ENCODE measurements at regions not wholly inside any gene's neighbourhood (a gene's known extent, or its start where the extent isn't known, plus 50 kb on each side); places are given as distances from the start of the nearest gene placed in this dataset.
A peak's percentile ranks its signal among the peaks of the same experiment; 100 is the strongest.
"Not testable (repeated sequence)": the region's sequence is repeated elsewhere in the genome, so short reads cannot be mapped to it uniquely, and the experiment has no call there.

DNA sequence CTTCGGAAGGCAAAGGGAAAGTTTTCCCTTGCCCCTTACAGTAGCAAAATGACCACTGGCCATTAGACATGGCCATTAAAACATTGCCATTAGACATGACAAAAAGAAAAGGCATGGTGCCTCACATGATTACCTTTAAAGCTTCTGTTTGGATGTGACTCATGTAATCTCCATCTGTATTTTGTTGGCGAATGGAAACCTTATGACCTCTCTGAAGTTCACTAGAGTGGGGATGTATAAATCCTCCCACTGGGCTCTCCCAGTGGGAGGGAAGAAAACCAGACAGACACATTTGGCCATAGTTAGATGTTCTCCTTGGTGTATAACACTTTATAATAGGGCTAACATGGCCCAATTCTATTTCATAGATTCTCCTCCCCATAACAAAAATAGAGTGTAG lies 152.6 kb downstream of the MAGEB17 start:
- no peak for DNase-seq (ENCODE audit: low read depth, low spot score)

- no peak for DNase-seq (ENCODE audit: low read depth, low spot score)
Measured at GRCh38 chrX:16320765-16321355, 153.6 kb downstream of the MAGEB17 start.

GRCh38 chrX:16333453-16333852 lies 166.2 kb downstream of the MAGEB17 start:
- no peak for DNase-seq (ENCODE audit: low read depth, low spot score)

- no peak for DNase-seq (ENCODE audit: low read depth, low spot score)
Measured at GRCh38 chrX:16335181-16335580, 167.9 kb downstream of the MAGEB17 start.

DNA sequence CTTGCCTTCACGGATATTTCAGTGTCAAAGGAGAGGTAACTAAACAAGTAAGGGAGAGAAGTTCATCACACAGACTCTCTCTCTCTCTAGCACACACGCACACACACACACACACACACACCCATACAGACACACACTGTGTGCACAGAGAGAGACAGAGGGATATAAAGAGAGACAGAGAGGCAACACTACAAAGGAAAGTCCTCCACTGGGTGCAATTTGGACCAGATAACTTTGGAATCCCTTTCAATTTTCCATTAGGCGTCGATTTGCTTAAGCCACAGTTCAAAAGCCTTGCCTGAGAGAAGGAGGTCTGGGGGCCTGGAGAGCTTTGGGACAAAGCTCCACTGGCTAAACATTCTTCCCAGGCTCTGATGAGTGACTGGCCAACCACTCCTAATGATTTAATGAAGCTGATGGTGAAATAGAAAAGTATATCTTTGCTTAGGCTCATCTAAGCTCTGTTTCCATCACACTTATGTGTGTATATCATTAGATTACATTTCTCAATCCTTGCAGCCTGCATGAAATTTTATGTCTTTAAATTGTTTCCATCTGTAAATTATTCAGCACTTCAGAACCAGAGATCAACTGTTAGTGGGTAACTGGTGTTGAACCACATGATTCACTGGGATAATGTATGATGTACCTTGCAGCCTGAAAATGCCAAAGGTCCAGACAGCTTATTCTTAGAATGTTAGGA lies 180.8 kb downstream of the MAGEB17 start:
- DNase-seq (ENCODE audit: low read depth, low spot score), result peak; percentile 47

GRCh38 chrX:16357902-16358301 lies 190.6 kb downstream of the MAGEB17 start:
- DNase-seq (ENCODE audit: low read depth, low spot score), result no peak

- DNase-seq (ENCODE audit: low read depth, low spot score), result not testable (repeated sequence)
Measured at GRCh38 chrX:16360056-16360455, 192.8 kb downstream of the MAGEB17 start.

DNA sequence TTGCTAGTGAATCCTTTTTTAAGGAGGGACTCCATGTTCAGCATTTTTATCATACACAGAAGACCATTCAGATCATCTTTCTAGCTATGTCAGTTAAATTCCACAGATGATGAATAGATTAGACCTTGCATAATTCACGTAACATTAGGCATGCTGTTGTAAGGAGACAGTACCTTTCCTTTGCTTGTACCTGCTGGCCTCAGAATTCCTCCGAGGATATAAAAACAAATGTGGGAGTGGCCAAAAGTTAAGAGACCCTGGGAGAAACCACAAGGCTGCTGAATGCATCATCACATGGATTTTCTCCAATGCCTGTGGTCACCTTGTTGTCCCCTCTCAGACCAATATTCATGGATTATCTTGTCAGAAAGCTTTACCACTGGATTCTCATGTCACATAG lies 201.4 kb downstream of the MAGEB17 start:
- no peak for DNase-seq (ENCODE audit: low read depth, low spot score)

DNA sequence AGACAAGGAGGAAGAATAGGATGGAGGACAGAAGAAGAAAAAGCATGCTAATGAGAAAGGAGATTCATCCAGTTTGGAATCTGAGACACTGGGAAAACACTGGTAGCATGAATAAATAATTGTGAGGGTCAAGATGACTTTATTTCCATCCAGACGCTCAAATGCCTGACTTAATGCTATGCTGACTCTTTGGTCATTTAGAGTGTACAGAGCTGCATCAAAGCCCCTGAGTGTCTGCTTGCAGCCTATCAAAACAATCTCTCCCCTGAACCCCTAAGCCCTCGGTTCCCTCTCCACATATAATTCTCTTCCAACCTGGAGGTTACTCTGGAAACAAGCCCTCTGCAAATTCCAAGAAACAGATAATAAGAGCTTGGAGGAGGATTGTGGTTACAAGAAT lies 208.8 kb downstream of the MAGEB17 start:
- no peak for DNase-seq (ENCODE audit: low read depth, low spot score)

DNA sequence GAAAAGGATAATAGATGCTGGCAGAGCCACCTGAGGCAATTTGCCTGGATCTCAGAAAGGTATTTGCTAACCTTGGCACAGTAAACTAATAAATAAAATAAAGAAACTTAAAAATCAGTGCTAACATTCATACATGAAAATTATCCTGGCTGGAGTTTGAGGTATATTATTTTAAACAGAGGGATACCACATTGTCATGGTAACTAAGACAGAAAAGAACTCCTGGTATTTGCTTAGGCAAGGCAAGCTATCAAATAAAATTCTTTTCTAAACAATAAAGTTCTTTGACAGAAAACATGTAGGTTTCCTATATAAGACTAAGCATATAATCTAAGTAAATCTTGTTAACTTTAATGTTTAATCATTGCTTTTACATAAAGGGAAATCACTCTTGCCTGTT lies 218.8 kb downstream of the MAGEB17 start:
- DNase-seq (ENCODE audit: low read depth, low spot score), result no peak

DNA sequence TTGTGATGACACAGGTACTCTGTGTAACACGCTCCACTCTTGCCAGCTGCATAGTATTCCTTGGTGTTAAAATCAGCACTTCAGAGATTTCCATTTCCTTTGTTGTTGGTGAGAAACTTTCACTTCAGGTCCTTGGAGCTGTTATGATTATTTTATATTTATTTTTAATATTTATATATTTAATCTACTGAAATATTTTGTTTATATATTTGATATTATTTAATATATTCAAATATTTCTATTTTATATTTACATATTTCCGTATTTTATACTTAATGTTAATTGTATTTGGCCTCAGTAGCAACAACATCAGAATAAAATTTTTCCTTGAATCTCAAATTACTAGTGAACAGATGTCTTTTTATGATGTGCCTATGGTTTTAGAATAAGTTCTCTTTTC lies 225.3 kb downstream of the MAGEB17 start:
- DNase-seq (ENCODE audit: low read depth, low spot score), result no peak

DNA sequence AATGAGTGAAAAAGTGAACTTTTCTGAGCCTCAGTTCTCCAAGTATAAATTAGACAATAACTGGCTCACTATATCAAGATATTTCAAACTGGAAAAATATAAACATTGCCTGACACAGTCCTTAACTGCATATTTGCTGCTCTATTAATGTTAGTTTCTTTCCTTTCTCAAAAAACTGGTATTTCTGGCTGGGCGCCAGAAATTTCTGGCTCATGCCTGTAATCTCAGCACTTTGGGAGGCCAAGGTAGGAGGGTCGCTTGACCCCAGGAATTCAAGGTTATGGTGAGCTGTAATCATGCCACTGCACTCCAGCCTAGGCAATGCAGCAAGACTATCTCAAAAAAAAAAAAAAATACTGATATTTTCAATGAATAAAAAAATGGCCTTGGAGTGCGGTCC lies 227.0 kb downstream of the MAGEB17 start:
- DNase-seq (ENCODE audit: low read depth, low spot score), result no peak

DNA sequence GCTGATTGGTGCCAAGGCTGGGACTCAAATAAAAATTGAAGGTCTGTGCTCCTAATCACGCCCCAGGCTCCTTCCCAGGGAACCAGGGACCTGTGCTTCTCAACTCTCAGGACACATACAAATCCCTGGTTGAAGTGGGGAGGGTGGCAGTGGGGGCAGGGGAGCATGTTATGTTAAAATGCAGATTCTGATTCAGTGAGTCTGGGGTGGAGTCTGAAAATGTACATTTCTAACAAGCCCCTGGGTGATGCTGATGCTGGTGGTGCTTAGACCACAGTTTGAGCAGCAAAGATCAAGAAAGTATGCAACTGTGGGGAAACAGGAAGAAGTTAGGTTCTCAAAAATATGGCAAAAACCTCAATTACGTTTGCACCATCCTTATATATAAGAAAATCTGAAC lies 236.5 kb downstream of the MAGEB17 start:
- no peak for DNase-seq (ENCODE audit: low read depth, low spot score)

- DNase-seq (ENCODE audit: low read depth, low spot score), result no peak
Measured at GRCh38 chrX:16416588-16416987, 233.4 kb upstream of the S100G start.

- no peak for DNase-seq (ENCODE audit: low read depth, low spot score)
Measured at GRCh38 chrX:16418650-16419049, 231.3 kb upstream of the S100G start.

DNA sequence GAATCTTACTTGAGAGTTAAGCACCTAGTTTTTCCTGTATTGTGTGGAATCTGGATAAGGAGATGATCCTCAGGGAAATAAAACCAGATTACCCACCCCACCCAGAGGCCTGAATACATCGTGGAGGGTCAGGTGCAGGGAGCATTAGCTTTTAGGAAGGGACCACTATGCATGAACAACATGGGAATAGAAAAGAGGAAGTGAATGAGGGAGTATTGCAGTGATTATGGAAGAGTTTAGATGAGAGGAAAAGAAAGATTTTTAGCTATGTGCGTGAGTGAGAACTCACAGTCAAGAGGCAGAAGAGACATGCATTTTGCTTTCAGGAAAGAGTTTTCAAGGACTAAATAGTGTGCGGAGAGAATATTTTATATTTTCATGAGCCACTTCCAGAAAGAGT lies 222.3 kb upstream of the S100G start:
- no peak for DNase-seq (ENCODE audit: low read depth, low spot score)

DNA sequence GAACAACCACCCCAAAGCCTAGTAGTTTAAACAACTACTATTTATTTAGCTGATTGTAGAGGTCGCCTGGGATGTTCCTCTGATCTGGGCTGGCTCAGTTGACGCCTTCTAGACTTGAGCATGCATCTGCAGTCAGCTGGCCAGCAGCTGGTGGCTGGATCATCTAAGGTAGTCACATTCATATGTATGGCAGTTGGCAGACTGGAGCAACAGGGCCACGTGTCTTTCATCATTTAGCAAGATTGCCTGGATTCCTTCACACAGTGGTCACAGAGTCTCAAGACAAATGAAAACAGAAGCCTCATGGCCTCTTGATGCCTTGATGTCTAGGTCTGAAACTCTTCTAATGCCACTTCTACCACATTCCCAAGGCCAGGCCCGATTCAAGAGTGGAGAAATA lies 220.6 kb upstream of the S100G start:
- no peak for DNase-seq (ENCODE audit: low read depth, low spot score)

GRCh38 chrX:16431266-16431665 lies 218.7 kb upstream of the S100G start:
- no peak for DNase-seq (ENCODE audit: low read depth, low spot score)

DNA sequence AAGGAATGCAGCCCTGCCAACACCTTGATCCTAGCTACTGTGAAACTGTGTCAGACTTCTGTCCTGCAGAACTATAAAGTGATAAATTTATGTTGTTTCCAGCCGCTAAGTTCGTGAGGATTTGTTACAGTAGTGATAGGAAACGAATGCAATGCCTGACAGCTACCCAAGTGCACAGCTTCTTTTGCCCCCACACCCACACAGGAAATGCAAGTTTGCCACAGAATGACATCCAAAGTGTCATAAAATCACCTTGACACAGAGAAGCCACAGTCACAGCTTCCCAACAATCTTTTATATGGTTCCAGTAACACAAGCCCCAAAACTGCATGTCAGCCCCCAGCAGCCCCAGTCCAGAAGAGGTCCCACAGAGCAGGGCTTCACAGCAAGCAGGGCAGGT lies 216.9 kb upstream of the S100G start:
- no peak for DNase-seq (ENCODE audit: low read depth, low spot score)

- no peak for DNase-seq (ENCODE audit: low read depth, low spot score)
Measured at GRCh38 chrX:16435399-16435986, 214.5 kb upstream of the S100G start.

GRCh38 chrX:16436348-16437188 lies 213.4 kb upstream of the S100G start:
- peak; percentile 93 for DNase-seq (ENCODE audit: low read depth, low spot score)

DNA sequence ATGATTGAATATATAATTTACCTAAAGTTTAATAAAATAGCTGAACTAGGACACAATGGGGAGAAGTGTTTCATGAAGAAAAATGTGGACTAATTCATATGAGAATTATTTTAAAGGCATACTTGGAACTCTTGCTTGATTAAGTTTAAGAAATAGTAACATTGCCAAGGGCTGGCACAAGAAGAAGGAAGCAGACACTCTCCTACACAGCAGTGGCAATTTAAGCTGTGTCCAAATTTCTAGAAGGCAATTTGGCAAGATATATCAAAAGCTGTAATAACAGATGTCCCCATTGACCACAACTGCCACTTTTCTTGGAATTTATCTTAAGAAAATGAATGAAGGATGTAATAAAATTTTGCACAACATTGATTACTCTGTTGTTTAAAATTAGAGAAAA lies 209.5 kb upstream of the S100G start:
- no peak for DNase-seq (ENCODE audit: low read depth, low spot score)

Data from ELF-1 (cell line).